Endothelial cell of umbilical vein (primary cell): ENCODE measurements at regions not wholly inside any gene's neighbourhood (a gene's known extent, or its start where the extent isn't known, plus 50 kb on each side); places are given as distances from the start of the nearest gene placed in this dataset.

Experiments used
- BruUV-seq: library from RNA; stranded (reverse); fragments of 400-500 nt; replicated peaks from 2 replicates; lab custom pipeline; 2021; lab: Mats Ljungman, UMichigan
- CTCF ChIA-PET: fragments of 300-600, 350-600 bp; sonication (Branson Sonifier 250); formaldehyde crosslinking; loops from one replicate; lab custom pipeline; 2021; ENCODE audit warnings: antibody characterized with exemption, inconsistent platforms; lab: Charles Lee
- POLR2A ChIA-PET: fragments of 300-600, 350-600 bp; sonication (Branson Sonifier 250); formaldehyde crosslinking; loops from one replicate; lab custom pipeline; 2021; ENCODE audit warnings: antibody characterized with exemption, inconsistent platforms; lab: Charles Lee
- DNase-seq: peaks from one replicate; pipeline ENCODE4 v3.0.0-alpha.2; 2011; ENCODE audit warnings: low read depth, low spot score
- FAIRE-seq: peaks from 2 replicates; lab custom pipeline; 2011; peaks lifted over from hg19 to GRCh38; lab: Jason Lieb, UNC
- H2AFZ ChIP-seq: 2 replicates; pipeline ENCODE4 v1.6.0; 2012; ENCODE audit warnings: low read depth, low read length, control low read depth, inconsistent platforms
- H3K27ac ChIP-seq: 2 replicates; pipeline ENCODE4 v1.5.1; 2011; ENCODE audit warnings: low read depth, mild to moderate bottlenecking, control low read depth, low read length, moderate library complexity; ENCODE audit not compliant: insufficient read depth
- H3K27me3 ChIP-seq, 2 experiments: 2 replicates each; pipeline versions ENCODE4 v1.6.0 to v1.6.1; 2011; ENCODE audit warnings: low read length in 2 of 2, mixed read lengths in 1 of 2; ENCODE audit not compliant: control insufficient read depth in 2 of 2, insufficient read depth in 2 of 2
- H3K36me3 ChIP-seq, 2 experiments: 2 replicates in 1 of 2; 3 replicates in 1 of 2; pipeline ENCODE4 v1.5.1; 2011; ENCODE audit warnings: low read length in 2 of 2, mild to moderate bottlenecking in 1 of 2, moderate library complexity in 1 of 2; ENCODE audit not compliant: control insufficient read depth in 2 of 2, insufficient read depth in 2 of 2; ENCODE audit errors: extremely low read depth in 1 of 2
- H3K4me1 ChIP-seq: 3 replicates; pipeline ENCODE4 v1.5.1; 2011; ENCODE audit warnings: mild to moderate bottlenecking, low read length; ENCODE audit not compliant: control insufficient read depth, insufficient read depth; ENCODE audit errors: extremely low read depth
- H3K4me2 ChIP-seq: 2 replicates; pipeline ENCODE4 v1.6.1; 2011; ENCODE audit warnings: low read length, control low read depth, mixed read lengths; ENCODE audit not compliant: insufficient read depth
- H3K4me3 ChIP-seq, 3 experiments: fragments of 200-600 bp in 1 of 3; sonication (generic), shearing (Covaris generic) in 1 of 3; replicated peaks in 1 of 3; 2 replicates each; pipeline ENCODE4 v1.5.1; 2011 to 2016; ENCODE audit warnings: control low read depth in 3 of 3, low read length in 3 of 3, mild to moderate bottlenecking in 2 of 3, inconsistent platforms in 1 of 3, low read depth in 1 of 3, moderate library complexity in 1 of 3; ENCODE audit not compliant: insufficient read depth in 1 of 3
- H3K79me2 ChIP-seq: 2 replicates; pipeline ENCODE4 v1.6.0; 2012; ENCODE audit warnings: low read length, inconsistent platforms; ENCODE audit not compliant: control insufficient read depth, insufficient read depth
- H3K9ac ChIP-seq: replicated peaks from 2 replicates; pipeline ENCODE3; 2011; ENCODE audit warnings: low read length, control low read depth; ENCODE audit not compliant: insufficient read depth; ENCODE audit errors: extremely low read depth
- H3K9me1 ChIP-seq: replicated peaks from 3 replicates; pipeline ENCODE4 v1.6.0; 2011; ENCODE audit warnings: mild to moderate bottlenecking, low read length; ENCODE audit not compliant: control insufficient read depth, insufficient read depth; ENCODE audit errors: extremely low read depth
- H3K9me3 ChIP-seq: replicated peaks from 2 replicates; pipeline ENCODE4 v1.5.1; 2012; ENCODE audit warnings: low read length, inconsistent platforms; ENCODE audit not compliant: control insufficient read depth, insufficient read depth
- H4K20me1 ChIP-seq: replicated peaks from 2 replicates; pipeline ENCODE3; 2011; ENCODE audit warnings: mild to moderate bottlenecking, low read length; ENCODE audit not compliant: control insufficient read depth, insufficient read depth; ENCODE audit errors: extremely low read depth
- EZH2 ChIP-seq: IDR thresholded peaks from 2 replicates; pipeline ENCODE4 v1.6.1; 2012; ENCODE audit warnings: borderline replicate concordance, low read depth, mild to moderate bottlenecking, moderate library complexity, low read length, inconsistent platforms; ENCODE audit not compliant: severe bottlenecking
- FOS ChIP-seq: IDR thresholded peaks from 2 replicates; pipeline ENCODE4 v1.6.1; 2011; ENCODE audit warnings: mild to moderate bottlenecking, low read length, moderate library complexity, borderline replicate concordance; ENCODE audit not compliant: insufficient read depth
- GATA2 ChIP-seq: IDR thresholded peaks from 2 replicates; pipeline ENCODE4 v1.7.0; 2011; ENCODE audit warnings: low read depth, mild to moderate bottlenecking, moderate library complexity, mixed read lengths, low read length; ENCODE audit not compliant: insufficient read length, insufficient read depth
- JUN ChIP-seq: IDR thresholded peaks from 2 replicates; pipeline ENCODE4 v1.6.1; 2011; ENCODE audit warnings: borderline replicate concordance, low read depth; ENCODE audit not compliant: insufficient read length, insufficient read depth
- MAX ChIP-seq: IDR thresholded peaks from 2 replicates; pipeline ENCODE4 v1.6.1; 2011; ENCODE audit not compliant: insufficient read depth, insufficient read length
- MYC ChIP-seq: IDR thresholded peaks from one replicate; pipeline ENCODE4 v1.6.1; 2011; ENCODE audit warnings: mild to moderate bottlenecking, low read depth, low read length
- POLR2A ChIP-seq: IDR thresholded peaks from 2 replicates; pipeline ENCODE4 v1.6.1; 2012; ENCODE audit warnings: low read depth, mild to moderate bottlenecking, control low read depth, low read length
- POLR2AphosphoS5 ChIP-seq: IDR thresholded peaks from 2 replicates; pipeline ENCODE4 v1.6.1; 2012; ENCODE audit warnings: low read depth, mild to moderate bottlenecking, control low read depth, low read length, moderate library complexity; ENCODE audit not compliant: insufficient read depth
- dilution Hi-C: fragments of 300-500 bp; cut with MboI; formaldehyde crosslinking; loops from one replicate; pipeline ENCODE4 v1.15.0; 2019; ENCODE audit warnings: low sequenced_read_pairs; ENCODE audit not compliant: extremely low pct_ligation_motif_present
- intact Hi-C: fragments of 100-400 bp; cut with micrococcal nuclease; formaldehyde crosslinking; loops from one replicate; pipeline ENCODE4 v1.10.0; 2022
- TF ChIP-seq, protein P1 (sequence below), 2 donors: IDR thresholded peaks; 1 replicate in 1 of 2; 2 replicates in 1 of 2; pipeline ENCODE4 v1.5.1; 2011; ENCODE audit warnings: low read length in 2 of 2, mild to moderate bottlenecking in 2 of 2, moderate library complexity in 2 of 2, control low read depth in 1 of 2, inconsistent platforms in 1 of 2, low read depth in 1 of 2; ENCODE audit not compliant: insufficient read depth in 1 of 2; ENCODE audit errors: extremely low read depth in 1 of 2

GRCh38 chr7:89507034-89507433, 647.2 kb upstream of the STEAP1 start:
- H3K4me1 ChIP-seq: no peaks in the 10 kb centered on the region
- CTCF ChIA-PET: no interaction called here
- H3K9ac ChIP-seq: no peak overlapping the region
- H3K9me3 ChIP-seq: no peaks in the 10 kb centered on the region
- dilution Hi-C loops: no loop called here
- no peaks in the 10 kb centered on the region for H3K36me3 ChIP-seq
- DNase-seq (no peak), FAIRE-seq (no peak)
- no peaks in the 10 kb centered on the region for H3K79me2 ChIP-seq
- TF ChIP-seq, protein P1, sequence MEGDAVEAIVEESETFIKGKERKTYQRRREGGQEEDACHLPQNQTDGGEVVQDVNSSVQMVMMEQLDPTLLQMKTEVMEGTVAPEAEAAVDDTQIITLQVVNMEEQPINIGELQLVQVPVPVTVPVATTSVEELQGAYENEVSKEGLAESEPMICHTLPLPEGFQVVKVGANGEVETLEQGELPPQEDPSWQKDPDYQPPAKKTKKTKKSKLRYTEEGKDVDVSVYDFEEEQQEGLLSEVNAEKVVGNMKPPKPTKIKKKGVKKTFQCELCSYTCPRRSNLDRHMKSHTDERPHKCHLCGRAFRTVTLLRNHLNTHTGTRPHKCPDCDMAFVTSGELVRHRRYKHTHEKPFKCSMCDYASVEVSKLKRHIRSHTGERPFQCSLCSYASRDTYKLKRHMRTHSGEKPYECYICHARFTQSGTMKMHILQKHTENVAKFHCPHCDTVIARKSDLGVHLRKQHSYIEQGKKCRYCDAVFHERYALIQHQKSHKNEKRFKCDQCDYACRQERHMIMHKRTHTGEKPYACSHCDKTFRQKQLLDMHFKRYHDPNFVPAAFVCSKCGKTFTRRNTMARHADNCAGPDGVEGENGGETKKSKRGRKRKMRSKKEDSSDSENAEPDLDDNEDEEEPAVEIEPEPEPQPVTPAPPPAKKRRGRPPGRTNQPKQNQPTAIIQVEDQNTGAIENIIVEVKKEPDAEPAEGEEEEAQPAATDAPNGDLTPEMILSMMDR (IDR thresholded peaks at IDR 0.05; ENCODE audit: extremely low read depth in 1 of 2, insufficient read depth in 1 of 2, low read depth in 1 of 2, low read length in 2 of 2): no peak
- TF ChIP-seq MYC: no peak
- TF ChIP-seq EZH2: no peak
- no peak for TF ChIP-seq GATA2
- TF ChIP-seq MAX: no peak
- no peak for TF ChIP-seq POLR2A
- H3K4me3 ChIP-seq: no peak overlapping the region
- no peaks in the 10 kb centered on the region for H4K20me1 ChIP-seq
- BruUV-seq: no TSS peak
- intact Hi-C loops: no loop called here
- H3K27ac ChIP-seq: no peak overlapping the region
- no peak overlapping the region for H3K4me2 ChIP-seq
- no peak overlapping the region for H2AFZ ChIP-seq
- POLR2A ChIA-PET: no interaction called here
- no peaks in the 10 kb centered on the region for H3K9me1 ChIP-seq
- no peaks in the 10 kb centered on the region for H3K27me3 ChIP-seq

- Histone ChIP-seq H3K36me3 (no peaks in the 10 kb centered on the region), H2AFZ (no peak overlapping the region), H3K79me2 (no peaks in the 10 kb centered on the region), H3K9me3 (no peaks in the 10 kb centered on the region), H3K4me3 (no peak overlapping the region), H3K9ac (no peak overlapping the region), H3K27me3 (no peaks in the 10 kb centered on the region), H3K27ac (no peak overlapping the region), H4K20me1 (no peaks in the 10 kb centered on the region), H3K9me1 (no peaks in the 10 kb centered on the region), H3K4me2 (no peak overlapping the region), H3K4me1 (no peaks in the 10 kb centered on the region)
- dilution Hi-C loops: no loop called here
- ChIA-PET CTCF (no interaction called here), POLR2A (no interaction called here)
- no peak for DNase-seq
- BruUV-seq: no TSS peak
- intact Hi-C loops: no loop called here
- no peak for FAIRE-seq
- TF ChIP-seq MYC (no peak), POLR2A (no peak), GATA2 (no peak), MAX (no peak), POLR2AphosphoS5 (no peak), FOS (no peak), EZH2 (no peak), JUN (no peak)
- TF ChIP-seq, protein P1 (IDR thresholded peaks at IDR 0.05; ENCODE audit: extremely low read depth in 1 of 2, insufficient read depth in 1 of 2, low read depth in 1 of 2, low read length in 2 of 2): no peak
These were observed 642.4 kb upstream of the STEAP1 start for GRCh38 chr7:89511900-89512299.
